OCI-LY7 (cell line): ENCODE measurements at regions not wholly inside any gene's neighbourhood (a gene's known extent, or its start where the extent isn't known, plus 50 kb on each side); places are given as distances from the start of the nearest gene placed in this dataset.

Experiments
- BruUV-seq: library from RNA; stranded (reverse); fragments of 400-500 nt; replicated peaks from 2 replicates; lab custom pipeline; 2021; lab: Mats Ljungman, UMichigan
- CTCF ChIA-PET: fragments of 300-600 bp; sonication (Branson Sonifier 250); formaldehyde crosslinking; loops from one replicate; lab custom pipeline; 2022; ENCODE audit warnings: antibody characterized with exemption; ENCODE audit not compliant: unreplicated experiment; lab: Charles Lee
- POLR2A ChIA-PET: fragments of 300-600 bp; sonication (Branson Sonifier 250); formaldehyde crosslinking; loops from one replicate; lab custom pipeline; 2022; ENCODE audit warnings: antibody characterized with exemption; lab: Charles Lee
- DNase-seq: peaks from one replicate; pipeline ENCODE4 v3.0.0-alpha.2; 2015; ENCODE audit warnings: low spot score
- H2AFZ ChIP-seq: fragments of 200-600 bp; sonication (generic), shearing (Covaris generic); 2 replicates; pipeline ENCODE4 v1.6.1; 2014; ENCODE audit warnings: mild to moderate bottlenecking, antibody characterized with exemption, low read length, moderate library complexity
- H3K27ac ChIP-seq: fragments of 200-600 bp; sonication (generic); 2 replicates; pipeline ENCODE4 v1.5.1; 2014; ENCODE audit warnings: mixed run types, low read depth, mild to moderate bottlenecking, moderate library complexity, low read length, inconsistent platforms; ENCODE audit not compliant: poor library complexity, severe bottlenecking
- H3K36me3 ChIP-seq: fragments of 200-600 bp; sonication (generic); 2 replicates; pipeline ENCODE4 v1.6.1; 2014; ENCODE audit warnings: mild to moderate bottlenecking, antibody characterized with exemption, low read length, moderate library complexity, mixed read lengths; ENCODE audit not compliant: insufficient read depth
- H3K4me1 ChIP-seq: fragments of 200-600 bp; sonication (generic); 2 replicates; pipeline ENCODE4 v1.5.1; 2014; ENCODE audit warnings: mild to moderate bottlenecking, low read length; ENCODE audit not compliant: insufficient read depth, poor library complexity, severe bottlenecking
- H3K4me2 ChIP-seq: fragments of 200-600 bp; sonication (generic); 2 replicates; pipeline ENCODE4 v1.6.1; 2014; ENCODE audit warnings: mild to moderate bottlenecking, low read length
- H3K4me3 ChIP-seq: fragments of 200-600 bp; sonication (generic); 2 replicates; pipeline ENCODE4 v1.5.1; 2014; ENCODE audit warnings: mild to moderate bottlenecking, low read depth, low read length; ENCODE audit not compliant: poor library complexity, severe bottlenecking
- H3K79me2 ChIP-seq: fragments of 200-600 bp; sonication (generic); 2 replicates; pipeline ENCODE4 v1.6.1; 2016; ENCODE audit warnings: low read depth, mild to moderate bottlenecking, low read length, moderate library complexity, mixed read lengths; ENCODE audit not compliant: insufficient read depth
- H3K9me2 ChIP-seq: fragments of 200-600 bp; sonication (generic); 2 replicates; pipeline ENCODE4 v1.6.1; 2016; ENCODE audit warnings: mild to moderate bottlenecking, low read length, mixed read lengths; ENCODE audit not compliant: insufficient read depth
- H3K9me3 ChIP-seq: fragments of 200-600 bp; sonication (generic); 2 replicates; pipeline ENCODE4 v1.6.1; 2014; ENCODE audit warnings: mild to moderate bottlenecking, mixed run types, low read length, mixed read lengths
- H4K20me1 ChIP-seq: fragments of 200-600 bp; sonication (generic); 2 replicates; pipeline ENCODE4 v1.6.1; 2014; ENCODE audit warnings: mild to moderate bottlenecking, antibody characterized with exemption, low read length, moderate library complexity, mixed read lengths; ENCODE audit not compliant: insufficient read depth
- EZH2phosphoT487 ChIP-seq: fragments of 200-600 bp; sonication (generic); IDR thresholded peaks from 2 replicates; pipeline ENCODE4 v1.6.1; 2018; ENCODE audit warnings: low read depth, borderline replicate concordance, mild to moderate bottlenecking, mixed run types, antibody characterized with exemption, low read length, moderate library complexity, mixed read lengths
- intact Hi-C: fragments of 100-400 bp; cut with micrococcal nuclease; formaldehyde crosslinking; loops from one replicate; pipeline ENCODE4 v1.10.0; 2022; ENCODE audit not compliant: unreplicated experiment
- TF ChIP-seq, protein P1 (sequence below): fragments of 200-600 bp; sonication (generic); conservative IDR thresholded peaks from 2 replicates; pipeline ENCODE4 v1.5.1; 2014; ENCODE audit warnings: mild to moderate bottlenecking, antibody characterized with exemption, low read length, moderate library complexity, mixed read lengths

DNA sequence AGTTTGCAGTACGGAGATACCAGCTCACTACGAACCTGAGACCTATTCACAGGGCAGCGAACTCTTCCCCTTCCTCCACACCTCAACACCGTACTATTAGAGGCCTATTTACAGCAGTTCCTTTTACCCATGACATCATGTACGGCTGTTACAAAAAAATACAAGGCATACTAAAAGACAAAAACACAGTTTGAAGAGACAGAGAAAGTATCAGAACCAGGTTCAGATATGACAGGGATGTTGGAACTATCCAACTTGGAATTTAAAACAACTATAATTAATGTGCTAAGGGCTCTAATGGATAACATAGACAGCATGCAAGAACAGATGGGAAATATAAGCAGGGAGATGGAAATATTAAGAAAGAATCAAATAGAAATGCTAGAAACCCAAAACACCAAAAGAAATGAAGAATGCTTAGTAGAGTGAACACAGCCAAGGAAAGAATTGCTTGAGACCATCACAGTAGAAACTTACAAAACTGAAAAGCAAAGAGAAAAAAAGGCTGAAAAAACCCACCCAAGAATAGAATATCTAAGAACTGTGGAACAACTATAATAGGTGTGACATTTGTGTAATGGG lies 99.2 kb upstream of the ZNF521 start:
- no peak overlapping the region for H3K27ac ChIP-seq
- ChIA-PET POLR2A (no interaction called here), CTCF (no interaction called here)
- H3K9me3 ChIP-seq: no peaks in the 10 kb centered on the region
- no peak overlapping the region for H3K4me2 ChIP-seq
- H4K20me1 ChIP-seq: no peaks in the 10 kb centered on the region
- BruUV-seq: no TSS peak
- DNase-seq: no peak
- TF ChIP-seq, protein P1, sequence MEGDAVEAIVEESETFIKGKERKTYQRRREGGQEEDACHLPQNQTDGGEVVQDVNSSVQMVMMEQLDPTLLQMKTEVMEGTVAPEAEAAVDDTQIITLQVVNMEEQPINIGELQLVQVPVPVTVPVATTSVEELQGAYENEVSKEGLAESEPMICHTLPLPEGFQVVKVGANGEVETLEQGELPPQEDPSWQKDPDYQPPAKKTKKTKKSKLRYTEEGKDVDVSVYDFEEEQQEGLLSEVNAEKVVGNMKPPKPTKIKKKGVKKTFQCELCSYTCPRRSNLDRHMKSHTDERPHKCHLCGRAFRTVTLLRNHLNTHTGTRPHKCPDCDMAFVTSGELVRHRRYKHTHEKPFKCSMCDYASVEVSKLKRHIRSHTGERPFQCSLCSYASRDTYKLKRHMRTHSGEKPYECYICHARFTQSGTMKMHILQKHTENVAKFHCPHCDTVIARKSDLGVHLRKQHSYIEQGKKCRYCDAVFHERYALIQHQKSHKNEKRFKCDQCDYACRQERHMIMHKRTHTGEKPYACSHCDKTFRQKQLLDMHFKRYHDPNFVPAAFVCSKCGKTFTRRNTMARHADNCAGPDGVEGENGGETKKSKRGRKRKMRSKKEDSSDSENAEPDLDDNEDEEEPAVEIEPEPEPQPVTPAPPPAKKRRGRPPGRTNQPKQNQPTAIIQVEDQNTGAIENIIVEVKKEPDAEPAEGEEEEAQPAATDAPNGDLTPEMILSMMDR: no peak
- TF ChIP-seq EZH2phosphoT487: no peak
- H3K36me3 ChIP-seq: no peaks in the 10 kb centered on the region
- no peak overlapping the region for H2AFZ ChIP-seq
- H3K4me1 ChIP-seq: no peaks in the 10 kb centered on the region
- H3K4me3 ChIP-seq: no peak overlapping the region
- no peaks in the 10 kb centered on the region for H3K79me2 ChIP-seq
- H3K9me2 ChIP-seq: no peaks in the 10 kb centered on the region
- intact Hi-C loops: loop anchor here (10.0 kb wide), 1 partner anchor 384 kb away; no protein-coding TSS in a partner anchor

DNA sequence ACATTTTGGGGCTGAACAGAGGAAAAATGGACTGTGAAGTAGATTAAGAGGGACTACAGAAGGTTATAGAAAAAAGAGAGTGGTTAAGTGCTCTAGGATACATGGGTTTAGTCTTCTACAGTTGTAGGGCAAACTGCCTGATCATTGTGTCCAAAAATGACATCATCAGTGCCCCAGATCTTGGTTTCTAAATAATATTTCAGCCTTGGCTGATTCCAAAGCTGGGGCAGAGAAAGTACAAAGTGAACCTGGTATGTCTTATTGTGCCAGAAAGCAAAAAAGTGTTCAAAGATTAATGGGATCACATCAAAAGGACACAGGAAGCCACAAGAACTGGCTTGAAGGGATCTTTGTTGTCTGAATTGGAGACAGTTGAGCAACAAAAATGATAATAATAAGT lies 97.1 kb upstream of the ZNF521 start:
- Histone ChIP-seq H3K4me2 (no peak overlapping the region), H3K4me3 (no peak overlapping the region), H3K79me2 (no peaks in the 10 kb centered on the region), H3K36me3 (no peaks in the 10 kb centered on the region), H3K9me3 (no peaks in the 10 kb centered on the region), H3K27ac (no peak overlapping the region), H3K4me1 (no peaks in the 10 kb centered on the region), H3K9me2 (no peaks in the 10 kb centered on the region), H4K20me1 (no peaks in the 10 kb centered on the region), H2AFZ (no peak overlapping the region)
- intact Hi-C loops: no loop called here
- DNase-seq: no peak
- ChIA-PET CTCF (no interaction called here), POLR2A (no interaction called here)
- BruUV-seq: no TSS peak
- no peak for TF ChIP-seq EZH2phosphoT487
- TF ChIP-seq, protein P1: no peak

DNA sequence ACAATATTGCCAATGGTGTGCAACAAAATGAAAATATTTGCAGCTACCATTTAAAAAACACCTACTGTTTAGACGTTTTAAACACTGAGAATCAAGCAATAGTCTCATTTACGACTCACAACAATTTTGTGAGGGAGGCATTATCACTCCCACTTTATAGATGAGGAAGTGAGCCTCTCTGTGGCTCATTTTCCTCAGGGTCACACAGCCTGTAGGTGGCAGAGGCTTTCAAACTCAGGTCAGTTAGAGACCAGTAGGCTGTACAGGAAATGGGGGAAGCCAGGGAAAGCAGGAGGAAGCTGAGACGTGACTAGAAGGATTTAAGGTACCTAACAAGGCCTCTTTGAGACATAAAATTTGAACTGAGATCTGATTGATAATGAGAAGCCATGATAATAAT lies 95.0 kb upstream of the ZNF521 start:
- H3K4me3 ChIP-seq: no peak overlapping the region
- no peaks in the 10 kb centered on the region for H3K36me3 ChIP-seq
- H3K4me2 ChIP-seq: no peak overlapping the region
- no peak overlapping the region for H2AFZ ChIP-seq
- H4K20me1 ChIP-seq: no peaks in the 10 kb centered on the region
- H3K9me2 ChIP-seq: no peaks in the 10 kb centered on the region
- H3K27ac ChIP-seq: no peak overlapping the region
- intact Hi-C loops: no loop called here
- no peaks in the 10 kb centered on the region for H3K9me3 ChIP-seq
- no peaks in the 10 kb centered on the region for H3K4me1 ChIP-seq
- no TSS peak for BruUV-seq
- H3K79me2 ChIP-seq: no peaks in the 10 kb centered on the region
- DNase-seq: peak; percentile 16
- ChIA-PET POLR2A (no interaction called here), CTCF (no interaction called here)
- TF ChIP-seq EZH2phosphoT487: no peak
- TF ChIP-seq, protein P1: 0 out of 2 replicates have a peak, but pooled peaks have one; percentile 34
